NCI-H510A treated with DMSO at 0.1 percent for 48 hours (cell line): ENCODE measurements at regions not wholly inside any gene's neighbourhood (a gene's known extent, or its start where the extent isn't known, plus 50 kb on each side); places are given as distances from the start of the nearest gene placed in this dataset.
A peak's percentile ranks its signal among the peaks of the same experiment; 100 is the strongest.
"Not testable (repeated sequence)": the region's sequence is repeated elsewhere in the genome, so short reads cannot be mapped to it uniquely, and the experiment has no call there.

ENCODE experiments used
- DNase-seq: peaks from one replicate; lab custom pipeline; 2025; lab: John Stamatoyannopoulos, UW

- no peak for DNase-seq
Observed at GRCh38 chr12:5165296-5165970, 121.8 kb downstream of the KCNA5 start.

GRCh38 chr12:5166976-5167375, 123.3 kb downstream of the KCNA5 start:
- DNase-seq = no peak

- DNase-seq = no peak
Observed at GRCh38 chr12:5168148-5168547, 124.5 kb downstream of the KCNA5 start.

GRCh38 chr12:5170844-5171243, 127.2 kb downstream of the KCNA5 start:
- DNase-seq = no peak

GRCh38 chr12:5171701-5172100, 128.0 kb downstream of the KCNA5 start:
- DNase-seq = peak; percentile 71

GRCh38 chr12:5172886-5173285, 129.2 kb downstream of the KCNA5 start:
- no peak for DNase-seq

GRCh38 chr12:5173511-5174011, 129.9 kb downstream of the KCNA5 start:
- no peak for DNase-seq

- DNase-seq = not testable (repeated sequence)
Observed at GRCh38 chr12:5175415-5175814, 131.7 kb downstream of the KCNA5 start.

GRCh38 chr12:5176036-5176435, 132.4 kb downstream of the KCNA5 start:
- no peak for DNase-seq

GRCh38 chr12:5177096-5177495, 133.4 kb downstream of the KCNA5 start:
- no peak for DNase-seq

- no peak for DNase-seq
Observed at GRCh38 chr12:5177731-5178130, 134.1 kb downstream of the KCNA5 start.

GRCh38 chr12:5178571-5178970, 134.9 kb downstream of the KCNA5 start:
- no peak for DNase-seq

GRCh38 chr12:5180496-5180895, 136.8 kb downstream of the KCNA5 start:
- no peak for DNase-seq

GRCh38 chr12:5184186-5184585, 140.5 kb downstream of the KCNA5 start:
- no peak for DNase-seq

- no peak for DNase-seq
Observed at GRCh38 chr12:5185435-5186069, 141.9 kb downstream of the KCNA5 start.

- DNase-seq = no peak
Observed at GRCh38 chr12:5186715-5187114, 143.0 kb downstream of the KCNA5 start.

- no peak for DNase-seq
Observed at GRCh38 chr12:5187136-5187535, 143.5 kb downstream of the KCNA5 start.

GRCh38 chr12:5188472-5188871, 144.8 kb downstream of the KCNA5 start:
- no peak for DNase-seq

GRCh38 chr12:5189173-5189572, 145.5 kb downstream of the KCNA5 start:
- DNase-seq = no peak

- no peak for DNase-seq
Observed at GRCh38 chr12:5191803-5192538, 148.3 kb downstream of the KCNA5 start.

- DNase-seq = no peak
Observed at GRCh38 chr12:5192726-5193125, 149.0 kb downstream of the KCNA5 start.

GRCh38 chr12:5194306-5194705, 150.6 kb downstream of the KCNA5 start:
- DNase-seq = no peak

- no peak for DNase-seq
Observed at GRCh38 chr12:5195244-5195643, 151.6 kb downstream of the KCNA5 start.
